ENCODE measurements at regions not wholly inside any gene's neighbourhood (a gene's known extent, or its start where the extent isn't known, plus 50 kb on each side); places are given as distances from the start of the nearest gene placed in this dataset.

GRCh38 chr1:157289424-157290105 lies 151.4 kb upstream of the ETV3 start:
- no peak for TF ChIP-seq CTCF (IDR thresholded peaks at IDR 0.05; ENCODE audit: low read depth, low read length)
- TF ChIP-seq EZH2phosphoT487 (IDR thresholded peaks at IDR 0.05; ENCODE audit: low read depth), result no peak

Measured in OCI-LY3 (cell line).